ENCODE measurements at regions not wholly inside any gene's neighbourhood (a gene's known extent, or its start where the extent isn't known, plus 50 kb on each side); places are given as distances from the start of the nearest gene placed in this dataset.

- H3K9me3 ChIP-seq: no peaks in the 10 kb centered on the region
- H3K27me3 ChIP-seq: no peaks in the 10 kb centered on the region
- H3K36me3 ChIP-seq: no peaks in the 10 kb centered on the region
- no peak for DNase-seq
- TF ChIP-seq, protein P1, sequence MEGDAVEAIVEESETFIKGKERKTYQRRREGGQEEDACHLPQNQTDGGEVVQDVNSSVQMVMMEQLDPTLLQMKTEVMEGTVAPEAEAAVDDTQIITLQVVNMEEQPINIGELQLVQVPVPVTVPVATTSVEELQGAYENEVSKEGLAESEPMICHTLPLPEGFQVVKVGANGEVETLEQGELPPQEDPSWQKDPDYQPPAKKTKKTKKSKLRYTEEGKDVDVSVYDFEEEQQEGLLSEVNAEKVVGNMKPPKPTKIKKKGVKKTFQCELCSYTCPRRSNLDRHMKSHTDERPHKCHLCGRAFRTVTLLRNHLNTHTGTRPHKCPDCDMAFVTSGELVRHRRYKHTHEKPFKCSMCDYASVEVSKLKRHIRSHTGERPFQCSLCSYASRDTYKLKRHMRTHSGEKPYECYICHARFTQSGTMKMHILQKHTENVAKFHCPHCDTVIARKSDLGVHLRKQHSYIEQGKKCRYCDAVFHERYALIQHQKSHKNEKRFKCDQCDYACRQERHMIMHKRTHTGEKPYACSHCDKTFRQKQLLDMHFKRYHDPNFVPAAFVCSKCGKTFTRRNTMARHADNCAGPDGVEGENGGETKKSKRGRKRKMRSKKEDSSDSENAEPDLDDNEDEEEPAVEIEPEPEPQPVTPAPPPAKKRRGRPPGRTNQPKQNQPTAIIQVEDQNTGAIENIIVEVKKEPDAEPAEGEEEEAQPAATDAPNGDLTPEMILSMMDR (IDR thresholded peaks at IDR 0.05; ENCODE audit: low read depth, low read length): no peak
- H3K4me3 ChIP-seq (ENCODE audit: low read depth, low read length): no peak overlapping the region
- no peaks in the 10 kb centered on the region for H3K4me1 ChIP-seq
These were observed 316.0 kb downstream of the CXCL12 start for GRCh38 chr10:44068716-44069482.

- Histone ChIP-seq H3K27me3 (no peaks in the 10 kb centered on the region), H3K4me1 (no peaks in the 10 kb centered on the region), H3K4me3 (ENCODE audit: low read depth, low read length) (no peak overlapping the region), H3K36me3 (no peaks in the 10 kb centered on the region), H3K9me3 (no peaks in the 10 kb centered on the region)
- TF ChIP-seq, protein P1 (IDR thresholded peaks at IDR 0.05; ENCODE audit: low read depth, low read length): no peak
- no peak for DNase-seq
These were observed 317.5 kb downstream of the CXCL12 start for GRCh38 chr10:44067432-44067831.

- H3K36me3 ChIP-seq: no peaks in the 10 kb centered on the region
- H3K4me3 ChIP-seq (ENCODE audit: low read depth, low read length): no peak overlapping the region
- H3K27me3 ChIP-seq: no peaks in the 10 kb centered on the region
- TF ChIP-seq, protein P1 (IDR thresholded peaks at IDR 0.05; ENCODE audit: low read depth, low read length): no peak
- DNase-seq: no peak
- H3K9me3 ChIP-seq: no peaks in the 10 kb centered on the region
- H3K4me1 ChIP-seq: no peaks in the 10 kb centered on the region
These were observed 318.2 kb downstream of the CXCL12 start for GRCh38 chr10:44066527-44067255.

DNA sequence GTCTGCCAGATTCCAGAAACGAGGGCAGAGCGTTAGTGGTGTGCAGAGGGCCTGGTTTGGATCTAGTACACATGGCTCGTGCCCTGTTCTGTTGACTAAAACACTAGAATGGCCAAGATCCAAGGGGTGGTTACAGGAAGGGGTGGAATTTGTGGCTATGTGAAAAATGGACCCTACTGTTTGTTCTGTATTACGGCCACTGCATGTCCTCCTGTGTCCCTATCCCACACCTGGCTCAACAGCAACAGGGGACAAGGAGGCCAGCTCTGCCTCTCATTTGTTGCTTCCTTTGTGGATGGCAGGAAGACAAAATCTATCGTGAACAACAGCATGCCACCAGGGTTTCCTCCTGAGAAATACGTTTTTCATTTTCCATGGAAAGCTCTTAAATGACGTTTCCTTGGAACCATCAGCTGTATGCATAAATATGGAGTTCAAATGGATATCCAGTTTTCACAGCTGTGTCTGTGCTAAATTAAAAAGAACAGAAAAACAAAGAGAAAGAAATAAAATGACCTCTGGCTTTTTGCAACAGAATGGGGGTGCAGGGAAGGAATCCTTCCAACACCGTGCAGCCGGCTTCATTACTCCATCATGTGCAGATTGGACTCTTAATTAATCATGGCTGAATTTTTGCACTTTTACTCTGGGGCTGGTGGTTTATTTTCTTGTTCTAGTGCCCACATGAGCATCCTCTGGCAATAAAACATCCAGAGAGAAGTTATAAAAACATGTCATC is 318.9 kb downstream of the CXCL12 start:
- TF ChIP-seq, protein P1 (IDR thresholded peaks at IDR 0.05; ENCODE audit: low read depth, low read length): no peak
- Histone ChIP-seq H3K27me3 (no peaks in the 10 kb centered on the region), H3K4me3 (ENCODE audit: low read depth, low read length) (no peak overlapping the region), H3K36me3 (no peaks in the 10 kb centered on the region), H3K9me3 (no peaks in the 10 kb centered on the region), H3K4me1 (no peaks in the 10 kb centered on the region)
- DNase-seq: no peak

DNA sequence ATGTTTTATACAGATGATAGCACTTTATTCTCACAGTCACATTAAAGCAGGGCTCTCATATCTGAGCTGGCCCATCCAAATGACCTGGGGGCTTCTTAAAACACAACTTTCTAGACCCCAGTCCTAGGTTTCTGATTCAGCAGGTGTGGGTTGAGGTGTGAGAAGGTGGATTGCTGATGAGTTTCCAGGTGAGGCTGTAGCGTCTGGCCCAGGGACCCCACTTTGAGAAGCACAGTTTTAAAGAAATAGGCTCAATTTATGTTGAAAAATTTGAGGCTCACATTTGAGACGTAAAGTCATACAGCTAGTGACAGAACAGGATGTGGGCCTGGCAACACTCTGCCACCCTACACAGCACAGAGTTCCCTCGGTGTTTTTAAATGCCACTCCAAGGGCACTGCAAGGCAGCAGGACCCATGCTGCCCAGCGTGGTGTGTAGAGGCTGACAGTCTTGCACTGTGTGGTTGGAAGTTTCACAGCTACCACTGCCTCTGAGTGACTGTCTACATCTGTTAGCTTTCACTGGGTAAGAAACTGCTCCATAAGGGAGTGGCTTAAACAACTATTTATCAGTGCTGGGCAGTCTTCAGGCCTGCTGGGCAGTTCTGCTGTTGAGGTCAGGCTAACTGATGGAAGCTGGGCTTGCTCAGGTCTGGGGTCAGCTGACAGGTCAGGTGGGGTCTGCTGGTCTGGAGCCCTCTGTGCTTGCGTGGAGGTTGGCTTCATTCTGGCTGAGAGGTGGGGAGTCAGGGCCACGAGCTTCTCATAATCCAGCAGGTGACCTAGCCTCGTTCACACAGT is 319.7 kb downstream of the CXCL12 start:
- Histone ChIP-seq H3K9me3 (no peaks in the 10 kb centered on the region), H3K36me3 (no peaks in the 10 kb centered on the region), H3K4me3 (ENCODE audit: low read depth, low read length) (no peak overlapping the region), H3K27me3 (no peaks in the 10 kb centered on the region), H3K4me1 (no peaks in the 10 kb centered on the region)
- TF ChIP-seq, protein P1 (IDR thresholded peaks at IDR 0.05; ENCODE audit: low read depth, low read length): no peak
- DNase-seq: no peak
